NCI-H1092 (cell line): ENCODE measurements at regions not wholly inside any gene's neighbourhood (a gene's known extent, or its start where the extent isn't known, plus 50 kb on each side); places are given as distances from the start of the nearest gene placed in this dataset.

Source experiments
- DNase-seq: peaks from one replicate; lab custom pipeline; 2025; lab: John Stamatoyannopoulos, UW

- DNase-seq, result no peak
Measured at GRCh38 chr6:44679438-44680201, 292.1 kb downstream of the CDC5L start.

- DNase-seq, result no peak
Measured at GRCh38 chr6:44680202-44680720, 292.8 kb downstream of the CDC5L start.

GRCh38 chr6:44681761-44682160 is 294.3 kb downstream of the CDC5L start:
- no peak for DNase-seq

- DNase-seq, result no peak
Measured at GRCh38 chr6:44682280-44682679, 294.8 kb downstream of the CDC5L start.

GRCh38 chr6:44682987-44683779 is 295.7 kb downstream of the CDC5L start:
- no peak for DNase-seq

- no peak for DNase-seq
Measured at GRCh38 chr6:44685213-44685612, 297.7 kb downstream of the CDC5L start.

GRCh38 chr6:44696099-44696498 is 308.6 kb downstream of the CDC5L start:
- no peak for DNase-seq

GRCh38 chr6:44696686-44697085 is 309.2 kb downstream of the CDC5L start:
- DNase-seq, result no peak

GRCh38 chr6:44697327-44697726 is 309.8 kb downstream of the CDC5L start:
- no peak for DNase-seq

- no peak for DNase-seq
Measured at GRCh38 chr6:44698602-44699001, 311.1 kb downstream of the CDC5L start.

- DNase-seq, result no peak
Measured at GRCh38 chr6:44699082-44699481, 311.6 kb downstream of the CDC5L start.

GRCh38 chr6:44699851-44700250 is 312.3 kb downstream of the CDC5L start:
- DNase-seq, result no peak

GRCh38 chr6:44700422-44700821 is 312.9 kb downstream of the CDC5L start:
- no peak for DNase-seq

GRCh38 chr6:44701038-44701636 is 313.6 kb downstream of the CDC5L start:
- no peak for DNase-seq

GRCh38 chr6:44701637-44702101 is 314.2 kb downstream of the CDC5L start:
- no peak for DNase-seq

- DNase-seq, result no peak
Measured at GRCh38 chr6:44702292-44702691, 314.8 kb downstream of the CDC5L start.

- DNase-seq, result no peak
Measured at GRCh38 chr6:44704240-44705150, 317.0 kb downstream of the CDC5L start.

- no peak for DNase-seq
Measured at GRCh38 chr6:44705596-44705995, 318.1 kb downstream of the CDC5L start.

- no peak for DNase-seq
Measured at GRCh38 chr6:44706011-44706410, 318.5 kb downstream of the CDC5L start.

- DNase-seq, result no peak
Measured at GRCh38 chr6:44708208-44708607, 320.7 kb downstream of the CDC5L start.

GRCh38 chr6:44712353-44713111 is 325.0 kb downstream of the CDC5L start:
- no peak for DNase-seq
